Dedifferentiated amniotic fluid mesenchymal stem cell (primary cell): ENCODE measurements at regions not wholly inside any gene's neighbourhood (a gene's known extent, or its start where the extent isn't known, plus 50 kb on each side); places are given as distances from the start of the nearest gene placed in this dataset.

Experiments
- DNase-seq: peaks from one replicate; pipeline ENCODE4 v3.0.0-alpha.2; 2016; ENCODE audit errors: extremely low spot score

GRCh38 chr2:196439760-196440159 is 199.8 kb upstream of the CCDC150 start:
- DNase-seq, result no peak

GRCh38 chr2:196440413-196440812 is 199.1 kb upstream of the CCDC150 start:
- no peak for DNase-seq

- no peak for DNase-seq
Observed at GRCh38 chr2:196441527-196441926, 198.0 kb upstream of the CCDC150 start.

- no peak for DNase-seq
Observed at GRCh38 chr2:196442211-196442610, 197.3 kb upstream of the CCDC150 start.

- DNase-seq, result no peak
Observed at GRCh38 chr2:196444442-196444841, 195.1 kb upstream of the CCDC150 start.

- no peak for DNase-seq
Observed at GRCh38 chr2:196445991-196446390, 193.5 kb upstream of the CCDC150 start.

- DNase-seq, result no peak
Observed at GRCh38 chr2:196448407-196449079, 191.0 kb upstream of the CCDC150 start.

- DNase-seq, result no peak
Observed at GRCh38 chr2:196449083-196449482, 190.4 kb upstream of the CCDC150 start.

GRCh38 chr2:196452758-196453157 is 186.8 kb upstream of the CCDC150 start:
- DNase-seq, result no peak

- DNase-seq, result peak; percentile 34
Observed at GRCh38 chr2:196453613-196454047, 185.9 kb upstream of the CCDC150 start.

- no peak for DNase-seq
Observed at GRCh38 chr2:196454492-196454891, 185.0 kb upstream of the CCDC150 start.

GRCh38 chr2:196459539-196459938 is 180.0 kb upstream of the CCDC150 start:
- peak; percentile 67 for DNase-seq

GRCh38 chr2:196463706-196464105 is 175.8 kb upstream of the CCDC150 start:
- no peak for DNase-seq

GRCh38 chr2:196464311-196464710 is 175.2 kb upstream of the CCDC150 start:
- DNase-seq, result no peak

- no peak for DNase-seq
Observed at GRCh38 chr2:196466581-196466980, 172.9 kb upstream of the CCDC150 start.

- DNase-seq, result no peak
Observed at GRCh38 chr2:196468394-196468793, 171.1 kb upstream of the CCDC150 start.

- DNase-seq, result no peak
Observed at GRCh38 chr2:196473617-196474016, 165.9 kb upstream of the CCDC150 start.

- DNase-seq, result no peak
Observed at GRCh38 chr2:196475611-196476010, 163.9 kb upstream of the CCDC150 start.

GRCh38 chr2:196478588-196478987 is 160.9 kb upstream of the CCDC150 start:
- no peak for DNase-seq

- peak; percentile 39 for DNase-seq
Observed at GRCh38 chr2:196479350-196479749, 160.2 kb upstream of the CCDC150 start.

GRCh38 chr2:196480653-196481323 is 158.7 kb upstream of the CCDC150 start:
- DNase-seq, result no peak

GRCh38 chr2:196481324-196481697 is 158.2 kb upstream of the CCDC150 start:
- peak; percentile 95 for DNase-seq
